ENCODE measurements at regions not wholly inside any gene's neighbourhood (a gene's known extent, or its start where the extent isn't known, plus 50 kb on each side); places are given as distances from the start of the nearest gene placed in this dataset.

DNA sequence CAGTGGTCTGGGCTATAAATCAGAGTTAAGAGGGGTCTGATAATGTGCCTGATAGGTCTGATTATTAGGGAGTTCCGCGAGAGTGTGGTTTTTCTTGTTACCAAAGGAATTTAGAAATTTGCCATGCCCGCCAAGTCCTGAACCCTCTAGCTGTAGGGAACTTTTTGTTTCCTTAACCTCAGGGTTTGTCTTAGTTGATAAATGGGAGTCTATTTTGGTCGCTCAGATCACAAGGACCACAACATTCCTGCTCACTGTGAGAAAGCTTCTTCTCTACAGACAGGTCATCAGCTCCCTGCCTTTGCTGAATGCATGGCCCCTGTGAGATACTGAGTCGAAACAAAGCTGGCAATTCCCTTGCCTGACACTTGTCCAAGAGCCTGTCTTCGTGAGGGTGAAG, 497.8 kb downstream of the HS3ST4 start:
- in situ Hi-C loops (cut with HindIII; ENCODE audit: low pct_unique_long_range_greater_than_20kb, low sequenced_read_pairs) = no loop called here
- DNase-seq (ENCODE audit: low read depth) = no peak

DNA sequence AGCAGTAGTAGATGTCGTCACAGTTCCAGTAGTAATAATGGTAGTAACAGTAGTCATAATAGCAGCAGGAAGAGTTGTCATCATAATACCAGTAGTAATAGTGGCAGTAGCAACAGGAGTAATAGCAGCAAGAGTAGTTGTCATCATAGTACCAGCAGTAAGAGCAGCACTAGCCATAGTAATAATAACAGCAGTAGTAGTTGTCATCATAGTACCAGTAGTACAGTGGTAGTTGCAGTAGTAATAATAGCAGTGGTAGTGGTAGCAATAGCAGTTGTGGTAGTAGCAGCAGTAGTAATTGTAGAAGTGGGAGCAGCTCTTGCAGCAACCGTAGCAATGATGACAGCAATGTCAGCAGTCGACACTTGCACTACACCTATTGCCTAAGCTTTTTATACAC, 502.8 kb downstream of the HS3ST4 start:
- in situ Hi-C loops (cut with HindIII; ENCODE audit: low pct_unique_long_range_greater_than_20kb, low sequenced_read_pairs) = no loop called here
- no peak for DNase-seq (ENCODE audit: low read depth)

DNA sequence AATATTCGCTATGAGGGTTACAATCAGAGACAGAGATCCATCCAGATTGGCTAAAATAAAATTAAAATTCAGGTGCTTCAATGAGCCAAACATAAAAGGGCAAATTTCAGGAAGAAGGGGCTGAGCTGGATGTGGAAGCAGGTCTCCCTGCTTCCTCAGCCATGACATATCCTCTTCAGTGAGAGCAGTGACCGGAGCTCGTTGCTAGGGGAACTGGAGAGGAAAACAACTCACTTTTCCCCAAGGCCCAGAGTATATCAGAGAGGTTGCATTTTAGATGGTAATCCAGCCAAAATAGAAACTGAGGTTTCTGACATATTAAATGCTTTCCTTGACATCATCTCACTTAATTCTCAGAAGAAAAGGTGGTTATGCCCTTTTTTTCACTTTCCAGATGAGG, 503.5 kb downstream of the HS3ST4 start:
- in situ Hi-C loops (cut with HindIII; ENCODE audit: low pct_unique_long_range_greater_than_20kb, low sequenced_read_pairs) = no loop called here
- no peak for DNase-seq (ENCODE audit: low read depth)

DNA sequence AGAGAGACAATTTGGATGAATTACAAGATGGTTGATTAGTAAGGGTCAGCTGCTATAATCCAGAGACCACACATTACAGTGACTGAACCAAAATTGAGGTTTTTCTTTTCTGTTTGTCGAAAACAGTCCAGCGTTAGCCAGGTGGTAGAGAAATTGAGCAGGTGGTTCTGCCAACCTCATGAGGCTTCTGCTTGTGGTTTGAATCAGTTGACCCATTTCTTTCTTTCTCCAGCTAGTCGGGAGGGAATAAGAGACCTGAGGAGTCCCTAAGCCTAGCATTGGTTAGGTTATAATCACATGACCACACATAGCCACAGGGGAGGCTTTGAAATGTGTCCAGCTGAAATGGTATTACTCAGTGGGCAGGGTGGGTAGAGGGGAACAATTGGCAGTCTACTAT, 504.6 kb downstream of the HS3ST4 start:
- in situ Hi-C loops (cut with HindIII; ENCODE audit: low pct_unique_long_range_greater_than_20kb, low sequenced_read_pairs) = no loop called here
- DNase-seq (ENCODE audit: low read depth) = no peak

DNA sequence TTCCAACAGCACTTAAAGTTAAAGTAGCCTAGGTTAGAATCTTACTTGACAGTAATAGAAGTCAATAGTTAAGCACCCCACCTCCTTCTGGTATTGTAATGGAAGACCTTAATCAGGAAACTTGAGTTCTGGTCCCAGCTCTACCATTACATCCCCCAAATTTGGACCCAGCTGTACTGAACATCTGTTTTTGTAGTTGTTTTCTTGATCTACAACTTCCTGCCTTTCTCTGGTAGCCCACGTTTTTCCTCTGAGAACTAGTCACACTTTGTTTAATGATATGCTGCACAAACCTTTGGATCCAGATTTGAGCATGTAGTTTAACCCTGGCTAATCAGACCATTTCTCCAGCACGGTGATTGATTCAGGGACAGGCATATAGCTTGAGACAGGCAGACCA, 505.0 kb downstream of the HS3ST4 start:
- in situ Hi-C loops (cut with HindIII; ENCODE audit: low pct_unique_long_range_greater_than_20kb, low sequenced_read_pairs) = no loop called here
- no peak for DNase-seq (ENCODE audit: low read depth)

DNA sequence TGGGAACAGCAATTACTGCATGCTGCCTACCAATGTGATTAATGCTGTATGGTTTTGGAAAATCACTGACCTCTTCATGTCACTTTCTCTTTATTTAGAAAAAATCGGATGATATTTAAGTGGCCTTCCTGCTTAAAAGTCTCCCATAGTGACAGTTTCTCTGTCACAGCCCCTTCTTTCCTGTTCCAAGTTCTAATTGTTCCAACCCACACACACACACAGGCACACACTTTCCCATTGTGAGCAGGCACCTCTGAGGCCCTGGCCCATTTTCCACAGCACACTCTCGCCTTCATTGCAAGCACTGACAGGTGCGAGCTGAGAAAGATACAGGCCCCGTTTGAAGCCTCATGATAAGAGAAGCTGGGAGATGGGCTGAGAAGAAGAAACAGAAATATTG, 505.9 kb downstream of the HS3ST4 start:
- no peak for DNase-seq (ENCODE audit: low read depth)
- in situ Hi-C loops (cut with HindIII; ENCODE audit: low pct_unique_long_range_greater_than_20kb, low sequenced_read_pairs) = no loop called here

DNA sequence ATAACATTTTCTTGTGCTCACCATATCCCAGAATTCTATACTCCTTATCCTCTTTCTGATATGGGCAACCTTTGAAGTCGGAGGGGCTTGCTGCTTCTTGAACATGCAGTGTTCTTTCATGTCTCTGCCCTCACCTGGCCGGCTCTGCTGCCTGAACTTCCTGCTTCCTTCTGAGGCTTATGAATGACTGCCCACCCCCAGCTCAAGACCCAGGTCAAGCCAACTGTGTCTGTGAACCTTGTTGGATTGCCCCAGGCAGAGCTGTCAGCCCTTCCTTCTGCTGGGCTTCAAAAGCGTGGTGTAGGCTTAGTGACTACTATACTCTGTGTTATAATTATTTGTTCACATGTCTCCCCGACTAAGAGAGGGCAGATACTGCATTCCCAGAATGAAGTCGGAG, 506.5 kb downstream of the HS3ST4 start:
- in situ Hi-C loops (cut with HindIII; ENCODE audit: low pct_unique_long_range_greater_than_20kb, low sequenced_read_pairs) = no loop called here
- no peak for DNase-seq (ENCODE audit: low read depth)

DNA sequence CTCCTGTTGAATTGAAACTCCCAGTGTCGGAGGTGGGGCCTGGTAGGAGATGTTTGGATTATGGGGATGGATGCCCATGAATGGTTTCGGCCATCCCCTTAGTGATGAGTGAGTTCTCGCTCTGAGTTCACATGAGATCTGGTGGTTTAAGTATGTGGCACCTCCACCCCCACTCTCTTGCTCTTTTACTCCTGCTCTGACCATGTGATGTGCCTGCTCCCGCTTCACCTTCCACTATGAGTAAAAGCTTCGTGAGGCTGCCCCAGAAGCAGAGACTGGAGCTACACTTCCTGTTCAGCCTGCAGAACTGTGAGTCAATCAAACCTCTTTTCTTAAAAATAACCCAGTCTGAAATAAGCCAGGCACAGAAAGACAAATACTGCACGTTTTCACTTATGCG, 512.4 kb downstream of the HS3ST4 start:
- in situ Hi-C loops (cut with HindIII; ENCODE audit: low pct_unique_long_range_greater_than_20kb, low sequenced_read_pairs) = no loop called here
- peak; percentile 66 for DNase-seq (ENCODE audit: low read depth)

DNA sequence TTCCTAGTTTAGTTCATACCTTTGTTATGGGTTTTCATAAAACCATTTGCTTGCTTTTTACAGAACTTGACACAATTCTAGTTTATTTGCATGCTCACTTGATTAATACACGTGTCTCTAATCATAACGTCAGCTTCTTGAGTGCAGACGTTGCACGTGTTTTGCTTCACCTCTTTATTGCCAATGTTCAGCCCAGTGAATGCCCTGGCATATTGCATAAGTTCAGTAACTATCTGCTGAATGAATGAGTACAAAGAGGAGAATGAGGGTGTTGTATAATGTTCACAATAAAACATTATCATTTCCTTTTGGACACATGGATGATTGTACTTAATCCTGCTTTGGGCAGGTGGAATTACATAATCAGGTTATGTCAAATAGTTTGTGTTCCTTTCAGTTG, 519.8 kb downstream of the HS3ST4 start:
- DNase-seq (ENCODE audit: low read depth) = no peak
- in situ Hi-C loops (cut with HindIII; ENCODE audit: low pct_unique_long_range_greater_than_20kb, low sequenced_read_pairs) = no loop called here

DNA sequence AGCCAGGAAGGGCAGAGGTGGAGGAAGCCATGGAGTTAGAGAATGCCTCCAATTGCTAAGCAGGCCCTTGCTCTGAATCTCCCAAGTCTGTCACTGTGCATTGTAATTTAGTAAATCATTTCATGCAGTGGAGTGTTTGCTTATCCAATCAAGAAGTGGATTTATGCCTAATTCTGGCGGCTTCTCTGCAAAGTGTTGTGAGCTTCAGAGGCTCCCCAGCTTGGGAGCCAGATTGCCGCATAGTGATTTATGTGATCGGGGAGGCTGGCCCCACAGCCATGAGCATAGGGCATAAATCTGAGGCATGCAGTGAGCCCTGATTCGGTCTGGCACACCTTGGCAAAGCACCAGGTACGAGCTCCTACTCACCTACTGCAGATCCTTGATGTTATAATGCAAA, 520.8 kb downstream of the HS3ST4 start:
- no peak for DNase-seq (ENCODE audit: low read depth)
- in situ Hi-C loops (cut with HindIII; ENCODE audit: low pct_unique_long_range_greater_than_20kb, low sequenced_read_pairs) = no loop called here

DNA sequence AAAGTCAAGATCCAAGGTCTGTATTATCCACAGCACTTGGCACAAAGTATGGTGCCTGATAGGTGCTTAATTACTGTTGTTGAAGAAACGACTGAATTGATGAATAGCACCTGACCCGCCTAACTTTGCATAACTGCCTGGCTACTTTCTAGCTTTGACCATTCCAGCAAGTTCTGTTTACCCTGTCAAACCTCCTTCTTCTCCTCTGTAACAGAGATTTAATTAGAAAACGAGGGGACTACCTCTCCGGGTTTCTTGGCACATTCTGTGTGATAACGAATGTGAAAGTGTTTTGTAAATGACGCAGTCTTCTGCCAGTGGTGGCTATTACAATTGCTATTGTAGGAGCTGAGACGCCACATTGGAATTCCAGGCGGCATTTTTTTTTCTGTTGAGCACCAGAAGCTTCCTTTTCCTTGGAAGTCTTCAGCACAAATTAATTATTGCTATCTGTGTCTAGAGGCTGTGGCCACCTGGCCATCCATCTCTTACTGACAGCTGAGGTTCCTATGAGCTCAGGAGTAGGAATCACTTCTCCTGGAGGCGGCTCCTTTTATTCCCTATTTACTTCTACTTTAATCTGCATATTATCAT, 522.9 kb downstream of the HS3ST4 start:
- in situ Hi-C loops (cut with HindIII; ENCODE audit: low pct_unique_long_range_greater_than_20kb, low sequenced_read_pairs) = no loop called here
- peak; percentile 5 for DNase-seq (ENCODE audit: low read depth)

DNA sequence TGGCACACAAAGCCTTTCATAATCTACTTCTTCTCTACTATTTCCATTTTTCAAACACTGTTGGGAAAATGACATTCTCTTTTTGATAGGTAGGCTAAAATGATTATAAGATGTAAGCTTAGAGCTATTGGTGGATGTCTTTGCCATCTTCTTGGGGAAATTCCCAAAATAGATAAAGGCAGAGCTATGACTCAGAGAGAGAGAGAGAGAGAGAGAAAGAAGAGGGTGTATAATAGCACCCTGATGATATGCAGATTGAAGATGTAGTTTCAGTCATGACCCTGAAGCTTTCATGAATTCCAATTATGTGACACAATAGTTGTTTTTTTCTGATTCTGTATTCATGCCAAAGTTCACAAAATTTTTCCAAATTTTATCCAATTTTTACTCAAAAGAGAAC, 529.1 kb downstream of the HS3ST4 start:
- DNase-seq (ENCODE audit: low read depth) = no peak

DNA sequence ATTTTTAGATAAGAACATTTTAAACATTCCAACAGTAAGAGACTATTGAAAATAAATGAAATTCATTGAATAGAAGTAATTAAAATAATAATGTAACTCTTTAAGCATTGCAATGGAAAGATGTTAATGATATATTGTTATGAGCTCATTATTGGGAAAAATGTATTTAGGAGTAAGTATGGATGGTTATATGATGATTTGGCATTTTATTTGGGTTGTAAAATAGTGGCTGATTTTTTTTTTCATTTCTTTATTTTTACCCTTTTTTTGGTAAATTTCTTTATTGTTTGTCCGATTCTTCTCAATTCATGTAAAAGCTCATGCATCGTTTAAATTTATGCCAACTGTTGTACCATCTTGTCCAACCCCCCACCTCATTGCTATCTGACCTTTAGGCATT, 539.9 kb downstream of the HS3ST4 start:
- in situ Hi-C loops (cut with HindIII; ENCODE audit: low pct_unique_long_range_greater_than_20kb, low sequenced_read_pairs) = no loop called here
- no peak for DNase-seq (ENCODE audit: low read depth)

More for the DNA sequence above, 529.1 kb downstream of the HS3ST4 start:
- in situ Hi-C loops (cut with HindIII; ENCODE audit: low pct_unique_long_range_greater_than_20kb, low sequenced_read_pairs) = no loop called here

DNA sequence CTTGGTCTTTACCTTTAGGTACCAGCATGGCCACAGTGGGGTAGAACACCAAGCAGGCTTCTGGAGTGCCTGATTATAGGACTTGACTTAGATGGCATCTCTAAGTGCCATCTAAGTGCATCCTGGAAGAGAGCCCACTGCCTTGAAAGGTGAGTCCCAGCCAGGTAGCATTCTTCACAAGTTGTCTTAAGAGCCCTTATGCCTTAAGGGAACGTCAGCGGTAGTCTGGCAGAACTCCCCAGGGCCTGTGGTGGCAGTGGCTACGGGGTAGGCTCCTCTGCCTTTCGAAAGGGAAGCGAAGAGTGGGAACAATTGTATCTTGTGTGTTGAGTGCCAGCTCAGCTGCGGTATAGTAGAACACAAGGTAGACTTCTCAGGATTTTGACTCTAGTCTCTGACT, 549.0 kb downstream of the HS3ST4 start:
- in situ Hi-C loops (cut with HindIII; ENCODE audit: low pct_unique_long_range_greater_than_20kb, low sequenced_read_pairs) = no loop called here
- no peak for DNase-seq (ENCODE audit: low read depth)

DNA sequence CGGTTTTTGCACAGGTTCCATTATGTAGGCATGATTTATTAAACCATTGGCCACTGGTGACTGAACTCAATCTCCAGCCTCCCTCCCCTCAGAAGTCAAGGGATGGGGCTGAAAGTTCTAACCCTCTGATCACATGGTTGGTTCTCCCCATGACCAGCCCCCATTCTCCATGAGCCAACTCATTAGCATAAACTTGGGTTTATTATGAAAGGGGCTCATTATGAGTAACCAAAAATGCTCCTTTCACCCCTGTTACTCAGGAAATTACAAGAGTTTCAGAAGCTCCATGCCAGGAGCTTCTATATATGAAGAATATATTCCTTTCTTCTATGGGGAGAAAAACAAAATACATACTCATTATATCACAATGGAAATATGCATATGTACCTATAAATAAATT, 555.3 kb downstream of the HS3ST4 start:
- DNase-seq (ENCODE audit: low read depth) = no peak
- in situ Hi-C loops (cut with HindIII; ENCODE audit: low pct_unique_long_range_greater_than_20kb, low sequenced_read_pairs) = no loop called here

DNA sequence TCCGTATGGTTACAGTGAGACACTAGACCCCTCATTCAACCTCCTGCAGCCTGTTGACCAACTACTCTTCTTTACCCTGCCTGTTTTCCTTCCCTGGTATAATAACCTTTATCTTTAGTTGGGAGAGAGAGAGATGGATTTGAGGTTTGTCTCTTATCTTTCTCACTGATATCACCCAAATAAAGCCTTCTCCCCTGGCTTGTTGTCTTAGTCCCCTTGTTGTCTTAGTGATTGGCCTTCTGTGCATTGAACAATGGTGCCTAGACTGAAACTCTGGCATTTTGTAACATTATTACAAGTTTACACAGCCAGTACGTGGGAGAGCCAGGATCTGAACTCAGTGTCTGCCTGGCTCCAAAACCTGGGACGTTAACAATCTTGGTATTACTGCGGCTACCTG, 560.8 kb downstream of the HS3ST4 start:
- in situ Hi-C loops (cut with HindIII; ENCODE audit: low pct_unique_long_range_greater_than_20kb, low sequenced_read_pairs) = no loop called here
- no peak for DNase-seq (ENCODE audit: low read depth)

DNA sequence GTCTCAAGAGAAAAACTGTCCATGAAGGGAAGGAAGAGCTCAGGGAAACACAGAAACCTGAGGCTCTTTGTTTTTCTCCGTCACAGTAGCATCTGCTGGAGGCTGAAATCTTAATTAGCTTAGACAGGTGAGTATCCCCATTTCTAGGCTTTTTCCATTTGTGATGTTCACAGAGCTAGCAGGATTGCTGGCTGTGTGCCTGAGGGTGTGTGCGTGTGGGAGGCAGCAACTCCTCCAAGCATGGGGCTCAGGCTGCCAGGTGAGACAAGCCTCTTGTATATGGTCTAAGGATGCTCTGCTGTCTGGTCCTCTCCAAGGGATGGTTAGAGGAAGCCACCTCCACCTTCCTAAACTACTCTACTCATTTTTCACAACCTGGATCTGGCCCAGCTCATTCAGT, 569.9 kb downstream of the HS3ST4 start:
- in situ Hi-C loops (cut with HindIII; ENCODE audit: low pct_unique_long_range_greater_than_20kb, low sequenced_read_pairs) = no loop called here
- DNase-seq (ENCODE audit: low read depth) = no peak

DNA sequence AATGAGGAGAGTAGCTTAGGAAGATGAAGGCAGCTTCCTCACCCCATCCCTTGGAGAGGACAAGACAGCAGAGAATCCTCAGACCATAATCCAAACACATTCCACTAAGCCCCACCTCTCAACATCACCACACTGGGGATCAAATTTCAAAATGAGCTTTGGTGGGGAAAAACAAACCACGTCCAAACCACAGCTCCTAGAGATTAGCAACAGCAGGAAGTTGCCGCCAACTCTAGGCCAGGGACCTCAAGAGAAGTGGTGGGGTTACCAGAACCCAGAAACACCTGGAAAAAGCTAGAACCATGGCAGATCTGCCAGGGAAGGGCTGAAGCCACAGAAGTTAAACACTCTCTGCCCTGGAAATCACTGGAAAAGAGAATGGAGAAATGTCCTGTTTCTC, 571.6 kb downstream of the HS3ST4 start:
- DNase-seq (ENCODE audit: low read depth) = no peak
- in situ Hi-C loops (cut with HindIII; ENCODE audit: low pct_unique_long_range_greater_than_20kb, low sequenced_read_pairs) = no loop called here

DNA sequence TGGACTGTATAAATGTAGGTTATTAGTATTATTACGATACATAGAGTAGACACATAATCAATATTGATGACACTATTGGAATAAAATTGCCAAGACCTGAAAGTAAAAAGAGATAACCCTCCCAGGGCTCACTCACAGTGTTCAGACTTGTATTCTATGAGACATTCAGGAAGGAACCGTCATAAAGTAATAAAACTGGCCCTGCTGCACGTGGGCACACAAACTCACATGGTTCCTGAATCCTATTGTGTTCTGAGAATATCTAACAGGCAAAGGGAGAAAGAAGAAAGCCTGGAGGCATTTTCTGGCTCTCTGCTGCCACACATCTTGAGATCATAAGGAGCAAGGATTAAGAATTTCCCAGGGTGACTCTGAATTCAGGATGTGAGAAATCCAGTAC, 575.9 kb downstream of the HS3ST4 start:
- in situ Hi-C loops (cut with HindIII; ENCODE audit: low pct_unique_long_range_greater_than_20kb, low sequenced_read_pairs) = no loop called here
- no peak for DNase-seq (ENCODE audit: low read depth)

DNA sequence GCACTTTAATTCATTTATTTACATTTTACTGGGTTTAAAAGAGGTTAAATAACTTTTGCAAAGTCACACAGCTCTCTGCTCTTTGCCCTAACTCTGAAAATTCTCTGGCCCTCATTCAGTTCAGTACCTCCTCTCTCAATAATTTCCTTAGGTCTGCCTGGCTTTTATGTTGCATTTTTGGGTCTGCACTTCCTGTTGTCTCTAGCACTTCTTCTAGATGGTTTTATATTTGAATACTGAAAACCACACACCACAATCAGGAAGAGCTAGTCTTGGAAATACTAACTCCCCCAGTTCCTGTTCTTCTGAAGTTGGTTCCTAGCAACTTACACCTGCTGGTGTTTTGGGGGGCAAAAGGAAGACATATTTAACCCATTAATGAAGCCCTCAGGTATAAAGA, 577.9 kb downstream of the HS3ST4 start:
- DNase-seq (ENCODE audit: low read depth) = no peak
- in situ Hi-C loops (cut with HindIII; ENCODE audit: low pct_unique_long_range_greater_than_20kb, low sequenced_read_pairs) = no loop called here

DNA sequence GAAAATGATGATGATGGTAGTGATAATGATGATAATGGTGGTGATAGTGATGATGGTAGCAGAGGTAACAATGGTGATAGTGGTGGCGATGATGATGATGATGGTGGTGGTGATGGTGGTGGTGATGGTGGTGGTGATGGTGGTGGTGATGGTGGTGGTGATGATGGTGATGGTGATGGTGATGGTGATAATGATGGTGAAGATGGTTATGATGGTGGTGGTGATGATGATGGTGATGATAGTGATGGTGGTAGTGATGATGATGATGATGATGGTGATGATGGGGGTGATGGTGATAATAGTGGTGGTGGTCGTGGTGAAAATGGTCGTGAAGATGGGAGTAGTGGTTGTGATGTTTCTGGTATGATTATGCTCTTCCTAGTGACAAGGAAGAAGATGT, 581.8 kb downstream of the HS3ST4 start:
- DNase-seq (ENCODE audit: low read depth) = no peak
- in situ Hi-C loops (cut with HindIII; ENCODE audit: low pct_unique_long_range_greater_than_20kb, low sequenced_read_pairs) = no loop called here
